ENCODE measurements at regions not wholly inside any gene's neighbourhood (a gene's known extent, or its start where the extent isn't known, plus 50 kb on each side); places are given as distances from the start of the nearest gene placed in this dataset.

GRCh38 chr2:146709004-146709403 is 1135.8 kb upstream of the ACVR2A start:
- TF ChIP-seq EZH2 (IDR thresholded peaks at IDR 0.05; ENCODE audit: insufficient read depth, low read length) = no peak
- TF ChIP-seq, protein P1, sequence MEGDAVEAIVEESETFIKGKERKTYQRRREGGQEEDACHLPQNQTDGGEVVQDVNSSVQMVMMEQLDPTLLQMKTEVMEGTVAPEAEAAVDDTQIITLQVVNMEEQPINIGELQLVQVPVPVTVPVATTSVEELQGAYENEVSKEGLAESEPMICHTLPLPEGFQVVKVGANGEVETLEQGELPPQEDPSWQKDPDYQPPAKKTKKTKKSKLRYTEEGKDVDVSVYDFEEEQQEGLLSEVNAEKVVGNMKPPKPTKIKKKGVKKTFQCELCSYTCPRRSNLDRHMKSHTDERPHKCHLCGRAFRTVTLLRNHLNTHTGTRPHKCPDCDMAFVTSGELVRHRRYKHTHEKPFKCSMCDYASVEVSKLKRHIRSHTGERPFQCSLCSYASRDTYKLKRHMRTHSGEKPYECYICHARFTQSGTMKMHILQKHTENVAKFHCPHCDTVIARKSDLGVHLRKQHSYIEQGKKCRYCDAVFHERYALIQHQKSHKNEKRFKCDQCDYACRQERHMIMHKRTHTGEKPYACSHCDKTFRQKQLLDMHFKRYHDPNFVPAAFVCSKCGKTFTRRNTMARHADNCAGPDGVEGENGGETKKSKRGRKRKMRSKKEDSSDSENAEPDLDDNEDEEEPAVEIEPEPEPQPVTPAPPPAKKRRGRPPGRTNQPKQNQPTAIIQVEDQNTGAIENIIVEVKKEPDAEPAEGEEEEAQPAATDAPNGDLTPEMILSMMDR (IDR thresholded peaks at IDR 0.05; ENCODE audit: insufficient read depth, low read depth, low read length) = no peak

Data from astrocyte (in vitro differentiated cells and primary cell).